H9 (cell line): ENCODE measurements at regions not wholly inside any gene's neighbourhood (a gene's known extent, or its start where the extent isn't known, plus 50 kb on each side); places are given as distances from the start of the nearest gene placed in this dataset.

Experiments
- DNase-seq: peaks from one replicate; pipeline ENCODE4 v3.0.0-alpha.2; 2017
- H2AFZ ChIP-seq: one replicate; pipeline ENCODE4 v1.6.1; 2013; ENCODE audit warnings: mild to moderate bottlenecking, low read length, control low read depth, moderate library complexity
- H2AK5ac ChIP-seq: 2 replicates; pipeline ENCODE4 v1.6.1; 2013; ENCODE audit warnings: low read length, control low read depth, mixed read lengths; ENCODE audit not compliant: insufficient read length
- H2BK120ac ChIP-seq: one replicate; pipeline ENCODE4 v1.6.1; 2013; ENCODE audit warnings: low read depth, mild to moderate bottlenecking, low read length, control low read depth, inconsistent platforms; ENCODE audit not compliant: poor library complexity, severe bottlenecking
- H2BK12ac ChIP-seq: 2 replicates; pipeline ENCODE4 v1.6.1; 2013; ENCODE audit warnings: low read length, control low read depth, mixed read lengths, low read depth; ENCODE audit not compliant: insufficient read length
- H2BK15ac ChIP-seq: 2 replicates; pipeline ENCODE4 v1.6.1; 2013; ENCODE audit warnings: low read depth, low read length, control low read depth
- H2BK20ac ChIP-seq: one replicate; pipeline ENCODE4 v1.6.1; 2013; ENCODE audit warnings: low read depth, mild to moderate bottlenecking, low read length, control low read depth, inconsistent platforms; ENCODE audit not compliant: poor library complexity, severe bottlenecking
- H2BK5ac ChIP-seq: 2 replicates; pipeline ENCODE4 v1.6.1; 2013; ENCODE audit warnings: low read length, control low read depth, mixed read lengths; ENCODE audit not compliant: insufficient read length
- H3K14ac ChIP-seq: 2 replicates; pipeline ENCODE4 v1.6.1; 2013; ENCODE audit warnings: low read length, control low read depth; ENCODE audit not compliant: insufficient read depth
- H3K18ac ChIP-seq: 2 replicates; pipeline ENCODE4 v1.6.1; 2013; ENCODE audit warnings: low read depth, mild to moderate bottlenecking, mixed read lengths, low read length, control low read depth; ENCODE audit not compliant: insufficient read length
- H3K23ac ChIP-seq: 2 replicates; pipeline ENCODE4 v1.6.1; 2013; ENCODE audit warnings: low read length, control low read depth, mixed read lengths, low read depth; ENCODE audit not compliant: insufficient read length
- H3K23me2 ChIP-seq: 2 replicates; pipeline ENCODE4 v1.6.1; 2013; ENCODE audit warnings: low read depth, mild to moderate bottlenecking, mixed read lengths, low read length, control low read depth; ENCODE audit not compliant: insufficient read length, poor library complexity, severe bottlenecking
- H3K27ac ChIP-seq: 2 replicates; pipeline ENCODE4 v1.5.1; 2013; ENCODE audit warnings: low read length, control low read depth, mixed read lengths, low read depth; ENCODE audit not compliant: insufficient read length
- H3K27me3 ChIP-seq: 2 replicates; pipeline ENCODE4 v1.6.1; 2013; ENCODE audit warnings: low read length, control low read depth, inconsistent platforms; ENCODE audit not compliant: insufficient read depth
- H3K4ac ChIP-seq: 2 replicates; pipeline ENCODE4 v1.6.1; 2013; ENCODE audit warnings: low read depth, mild to moderate bottlenecking, control low read depth, inconsistent platforms, low read length, moderate library complexity
- H3K4me1 ChIP-seq: 2 replicates; pipeline ENCODE4 v1.6.1; 2013; ENCODE audit warnings: low read length, control low read depth, inconsistent platforms; ENCODE audit not compliant: insufficient read depth
- H3K4me2 ChIP-seq: 2 replicates; pipeline ENCODE4 v1.6.1; 2013; ENCODE audit warnings: low read length, control low read depth, mixed read lengths; ENCODE audit not compliant: insufficient read length, insufficient read depth
- H3K56ac ChIP-seq: 2 replicates; pipeline ENCODE4 v1.6.1; 2013; ENCODE audit warnings: low read depth, mild to moderate bottlenecking, mixed read lengths, low read length, control low read depth; ENCODE audit not compliant: insufficient read length
- H3K79me1 ChIP-seq: 2 replicates; pipeline ENCODE4 v1.6.1; 2013; ENCODE audit warnings: low read depth, mild to moderate bottlenecking, moderate library complexity, low read length, control low read depth, inconsistent platforms; ENCODE audit not compliant: insufficient read depth, poor library complexity, severe bottlenecking
- H3K79me2 ChIP-seq: 2 replicates; pipeline ENCODE4 v1.6.1; 2013; ENCODE audit warnings: low read length, control low read depth, inconsistent platforms; ENCODE audit not compliant: insufficient read depth
- H3K9ac ChIP-seq: 2 replicates; pipeline ENCODE4 v1.6.1; 2013; ENCODE audit warnings: low read length, control low read depth, mixed read lengths; ENCODE audit not compliant: insufficient read length; ENCODE audit errors: extremely low read depth
- H3K9me3 ChIP-seq: one replicate; pipeline ENCODE4 v1.6.1; 2013; ENCODE audit warnings: low read depth, low read length, inconsistent platforms; ENCODE audit not compliant: control insufficient read depth
- H3T11ph ChIP-seq: one replicate; pipeline ENCODE4 v1.6.1; 2013; ENCODE audit warnings: mild to moderate bottlenecking, low read length, control low read depth, inconsistent platforms
- H4K20me1 ChIP-seq: one replicate; pipeline ENCODE4 v1.6.1; 2013; ENCODE audit not compliant: control insufficient read depth, insufficient read length, insufficient read depth
- H4K5ac ChIP-seq: 2 replicates; pipeline ENCODE4 v1.6.1; 2013; ENCODE audit warnings: low read depth, mild to moderate bottlenecking, mixed read lengths, low read length, control low read depth; ENCODE audit not compliant: insufficient read length
- H4K8ac ChIP-seq: replicated peaks from 2 replicates; pipeline ENCODE4 v1.6.1; 2013; ENCODE audit warnings: low read length, control low read depth, mixed read lengths, low read depth; ENCODE audit not compliant: insufficient read length
- H4K91ac ChIP-seq: 2 replicates; pipeline ENCODE4 v1.6.1; 2013; ENCODE audit warnings: low read depth, mild to moderate bottlenecking, moderate library complexity, mixed read lengths, low read length, control low read depth; ENCODE audit not compliant: insufficient read length
- H3K27ac Mint-ChIP-seq, 3 experiments: 2 replicates in 2 of 3; 3 replicates in 1 of 3; pipeline ENCODE4 v1.8.0; 2020 to 2021; ENCODE audit warnings: mixed read lengths in 3 of 3, mild to moderate bottlenecking in 1 of 3, moderate library complexity in 1 of 3
- H3K27me3 Mint-ChIP-seq: 2 replicates; pipeline ENCODE4 v1.8.0; 2021; ENCODE audit warnings: low read depth, mild to moderate bottlenecking, moderate library complexity, mixed read lengths
- H3K36me3 Mint-ChIP-seq, 3 experiments: 2 replicates in 2 of 3; 3 replicates in 1 of 3; pipeline ENCODE4 v1.8.0; 2020 to 2021; ENCODE audit warnings: low read depth in 3 of 3, mixed read lengths in 3 of 3; ENCODE audit not compliant: insufficient read depth in 1 of 3
- H3K4me1 Mint-ChIP-seq, 2 experiments: 2 replicates each; pipeline ENCODE4 v1.8.0; 2020; ENCODE audit warnings: mixed read lengths in 2 of 2
- H3K4me3 Mint-ChIP-seq, 2 experiments: 2 replicates in 1 of 2; 3 replicates in 1 of 2; pipeline ENCODE4 v1.8.0; 2020 to 2021; ENCODE audit warnings: mild to moderate bottlenecking in 2 of 2, mixed read lengths in 2 of 2, moderate library complexity in 1 of 2
- H3K9me3 Mint-ChIP-seq, 2 experiments: 2 replicates in 1 of 2; 3 replicates in 1 of 2; pipeline ENCODE4 v1.8.0; 2020; ENCODE audit warnings: mild to moderate bottlenecking in 2 of 2, mixed read lengths in 2 of 2, moderate library complexity in 1 of 2
- CTCF ChIP-seq: fragments of 200-600 bp; sonication (generic); conservative IDR thresholded peaks from 3 replicates; pipeline ENCODE4 v1.8.0; 2021; ENCODE audit warnings: antibody characterized with exemption, mild to moderate bottlenecking
- WGBS: extraction: QIAGEN DNeasy Blood & Tissue Kit; methylation state at CpG from one replicate; pipeline ENCODE4 v1.1.7; 2013; ENCODE audit warnings: missing lambda C conversion rate, low lambda C conversion rate, mixed read lengths; ENCODE audit not compliant: insufficient read length; ENCODE audit errors: extremely low coverage; 5-methylcytosine and 5-hydroxymethylcytosine counted together

- Histone ChIP-seq H3K4me2 (no peak overlapping the region), H3K4me1 (no peaks in the 10 kb centered on the region), H3K27ac (no peak overlapping the region), H4K5ac (no peak overlapping the region), H3K56ac (no peak overlapping the region), H3K9ac (no peak overlapping the region), H3K79me2 (no peaks in the 10 kb centered on the region), H2BK12ac (no peak overlapping the region), H4K8ac (no peak overlapping the region), H3K14ac (no peak overlapping the region), H2BK20ac (no peak overlapping the region), H3K27me3 (no peaks in the 10 kb centered on the region), H3K79me1 (no peaks in the 10 kb centered on the region), H2BK15ac (no peak overlapping the region), H3T11ph (no peak overlapping the region), H3K23me2 (no peaks in the 10 kb centered on the region), H2AK5ac (no peak overlapping the region), H3K9me3 (no peaks in the 10 kb centered on the region), H2BK120ac (no peak overlapping the region), H4K91ac (no peak overlapping the region), H2BK5ac (no peak overlapping the region), H3K23ac (no peak overlapping the region), H4K20me1 (no peaks in the 10 kb centered on the region), H2AFZ (no peak overlapping the region), H3K18ac (no peak overlapping the region), H3K4ac (no peak overlapping the region)
- no peak for TF ChIP-seq CTCF
- no CpG with 5 or more reads among the region's 3 CpGs for WGBS
- peaks cover 14 to 16% of the 10 kb centered on the region in 2 experiments for H3K4me1 Mint-ChIP-seq
- H3K36me3 Mint-ChIP-seq, result no peaks in the 10 kb centered on the region
- DNase-seq, result no peak
- no peak overlapping the region for H3K4me3 Mint-ChIP-seq
- H3K9me3 Mint-ChIP-seq, result no peaks in the 10 kb centered on the region; a peak in 1 of 5 replicates
- no peaks in the 10 kb centered on the region for H3K27me3 Mint-ChIP-seq
- H3K27ac Mint-ChIP-seq, result no peak overlapping the region
Measured at GRCh38 chrX:95903975-95904374, 780.7 kb upstream of the DIAPH2 start.
